A549 (cell line): ENCODE measurements at regions not wholly inside any gene's neighbourhood (a gene's known extent, or its start where the extent isn't known, plus 50 kb on each side); places are given as distances from the start of the nearest gene placed in this dataset.
"Not testable (repeated sequence)": the region's sequence is repeated elsewhere in the genome, so short reads cannot be mapped to it uniquely, and the experiment has no call there.

Source experiments
- ATAC-seq, 2 experiments: fragments of 200-7000 bp in 1 of 2; fragments of >200 bp in 1 of 2; cut with Nextera tagmentation in 1 of 2; cut with Tn5 transposase in 1 of 2; 3 replicates each; pipeline versions ENCODE4 v1.8.0 to v1.9.1; 2018 to 2020; ENCODE audit warnings: mild to moderate bottlenecking in 1 of 2, moderate library complexity in 1 of 2
- CTCF ChIA-PET: fragments of 300-600 bp; sonication (Branson Sonifier 250); formaldehyde crosslinking; extraction: SDS; loops from one replicate; lab custom pipeline; 2021; ENCODE audit warnings: antibody characterized with exemption, inconsistent platforms; lab: Yijun Ruan, JAX
- POLR2A ChIA-PET: fragments of 350-600 bp; formaldehyde crosslinking; extraction: SDS; loops from one replicate; lab custom pipeline; 2021; ENCODE audit warnings: antibody characterized with exemption, inconsistent platforms; lab: Yijun Ruan, JAX
- DNase-seq, 2 experiments: peaks; one replicate each; pipeline versions ENCODE4 v3.0.0 to v3.0.0-alpha.2; 2011 to 2016; ENCODE audit warnings: low read depth in 1 of 2, low spot score in 1 of 2
- FAIRE-seq: peaks from 2 replicates; lab custom pipeline; 2011; peaks lifted over from hg19 to GRCh38; lab: Jason Lieb, UNC
- H3K27ac ChIP-seq, 2 experiments: fragments of >200 bp; sonication (Bioruptor Twin); formaldehyde crosslinking; 3 replicates each; pipeline ENCODE4 v1.5.1; 2016 to 2017
- H3K4me1 ChIP-seq: fragments of >200 bp; sonication (Bioruptor Twin); formaldehyde crosslinking; 3 replicates; pipeline ENCODE4 v1.6.1; 2016
- H3K4me2 ChIP-seq: fragments of >200 bp; sonication (Bioruptor Twin); formaldehyde crosslinking; 3 replicates; pipeline ENCODE4 v1.6.1; 2016
- H3K4me3 ChIP-seq: fragments of >200 bp; sonication (Bioruptor Twin); formaldehyde crosslinking; 3 replicates; pipeline ENCODE4 v1.5.1; 2016
- H3K9me3 ChIP-seq: fragments of >200 bp; sonication (Bioruptor Twin); formaldehyde crosslinking; 3 replicates; pipeline ENCODE4 v1.6.1; 2016
- CEBPB ChIP-seq, 2 experiments: fragments of >200 bp in 1 of 2; sonication (Bioruptor Twin) in 1 of 2; formaldehyde crosslinking in 1 of 2; IDR thresholded peaks; 2 replicates each; pipeline ENCODE4 v1.6.1; 2012 to 2016
- HEYL ChIP-seq: fragments of 250-450 bp; sonication (Bioruptor Pico); IDR thresholded peaks from 2 replicates; pipeline ENCODE4 v1.8.0; 2021; ENCODE audit warnings: mild to moderate bottlenecking, moderate library complexity
- HOXB13 ChIP-seq: fragments of 250-450 bp; sonication (Bioruptor Pico); IDR thresholded peaks from 2 replicates; pipeline ENCODE4 v1.5.0; 2020; ENCODE audit warnings: low read depth, mild to moderate bottlenecking, moderate library complexity
- NFE2L2 ChIP-seq: fragments of 150-350 bp; conservative IDR thresholded peaks from 2 replicates; pipeline ENCODE4 v1.6.1; 2014; ENCODE audit warnings: low read length
- NPAS2 ChIP-seq: fragments of 250-450 bp; sonication (Bioruptor Pico); IDR thresholded peaks from 2 replicates; pipeline ENCODE4 v1.8.0; 2022; ENCODE audit warnings: mild to moderate bottlenecking, moderate library complexity, borderline replicate concordance
- POLR2A ChIP-seq: IDR thresholded peaks from 2 replicates; pipeline ENCODE4 v1.6.1; 2012; ENCODE audit warnings: mild to moderate bottlenecking, low read length
- POLR2AphosphoS2 ChIP-seq: conservative IDR thresholded peaks from 2 replicates; pipeline ENCODE4 v1.6.1; 2012; ENCODE audit warnings: low read length, improper control_type of control experiment, inconsistent platforms
- RAD21 ChIP-seq, 2 experiments: fragments of >200 bp in 1 of 2; sonication (Bioruptor Twin) in 1 of 2; formaldehyde crosslinking in 1 of 2; IDR thresholded peaks in 1 of 2; conservative IDR thresholded peaks in 1 of 2; 2 replicates in 1 of 2; 3 replicates in 1 of 2; pipeline ENCODE4 v1.6.1; 2012 to 2018; ENCODE audit warnings: inconsistent platforms in 1 of 2
- RFX5 ChIP-seq: fragments of 450-650 bp; IDR thresholded peaks from 2 replicates; pipeline ENCODE4 v1.7.1; 2014; ENCODE audit warnings: antibody characterized with exemption, mild to moderate bottlenecking, moderate library complexity
- SREBF2 ChIP-seq: fragments of 450-650 bp; IDR thresholded peaks from 2 replicates; pipeline ENCODE4 v1.6.1; 2014; ENCODE audit warnings: mild to moderate bottlenecking, moderate library complexity
- TFCP2L1 ChIP-seq: fragments of 250-450 bp; sonication (Bioruptor Pico); IDR thresholded peaks from 2 replicates; pipeline ENCODE4 v1.5.0; 2021; ENCODE audit warnings: mild to moderate bottlenecking
- ZNF302 ChIP-seq: fragments of 250-450 bp; sonication (Bioruptor Pico); IDR thresholded peaks from 2 replicates; pipeline ENCODE4 v1.9.0; 2021; ENCODE audit warnings: inconsistent platforms, mild to moderate bottlenecking, moderate library complexity
- WGBS: methylation state at CpG from one replicate; pipeline ENCODE4 v1.1.6; 2017; ENCODE audit errors: missing lambda C conversion rate; 5-methylcytosine and 5-hydroxymethylcytosine counted together
- TF ChIP-seq, protein P1 (sequence below): fragments of >200 bp; sonication (Bioruptor Twin); formaldehyde crosslinking; IDR thresholded peaks from 2 replicates; pipeline ENCODE4 v1.6.1; 2016
- TF ChIP-seq, protein P2 (sequence below): fragments of 200-600 bp; sonication (generic); IDR thresholded peaks from 2 replicates; pipeline ENCODE4 v1.6.1; 2016; ENCODE audit warnings: antibody characterized with exemption, mild to moderate bottlenecking, moderate library complexity
- TF ChIP-seq, protein P3 (sequence below): fragments of 150-350 bp; IDR thresholded peaks from 2 replicates; pipeline ENCODE4 v1.6.1; 2014; ENCODE audit warnings: low read depth, mild to moderate bottlenecking, low read length

DNA sequence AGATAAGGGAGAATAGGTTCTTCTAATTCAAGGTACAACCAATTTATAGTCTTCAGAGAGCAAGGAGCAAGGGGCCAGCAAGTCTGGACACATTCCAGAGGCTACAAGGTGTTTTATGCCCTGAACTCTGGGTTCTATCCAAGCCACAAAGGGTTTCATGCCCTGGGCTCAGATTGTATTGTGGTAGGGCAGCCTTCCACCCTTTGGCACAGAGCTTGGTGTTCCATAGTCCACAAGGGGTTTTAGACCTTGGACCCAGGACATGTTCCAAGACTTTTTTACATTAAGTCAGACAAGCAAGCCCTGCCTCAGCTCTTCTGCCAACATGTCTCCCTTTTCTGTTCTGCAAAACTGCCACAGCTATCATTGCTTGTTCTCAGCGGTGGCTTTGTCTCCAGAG, 90.8 kb upstream of the TMSB4Y start:
- FAIRE-seq: no peak

DNA sequence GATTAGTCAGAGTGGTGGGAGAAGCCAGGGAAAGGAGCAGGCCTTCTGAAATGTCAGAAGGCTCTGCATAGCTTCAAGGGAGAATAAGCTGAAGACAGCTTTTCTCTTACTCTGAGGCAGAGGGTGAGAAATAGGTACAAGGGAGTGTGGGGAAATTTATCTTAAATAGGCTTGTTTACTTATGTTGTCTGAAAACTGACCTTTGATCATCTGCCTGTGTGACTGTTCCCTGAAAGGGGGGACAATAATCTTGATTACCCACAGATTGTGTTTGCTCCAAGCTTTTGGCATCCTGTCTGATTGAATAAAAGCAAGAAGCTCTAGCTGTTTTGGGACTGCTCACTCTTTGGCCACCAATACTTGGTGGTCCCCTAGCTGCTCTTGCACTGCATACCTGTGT, 91.7 kb upstream of the TMSB4Y start:
- Histone ChIP-seq H3K27ac (no peak overlapping the region), H3K9me3 (no peaks in the 10 kb centered on the region), H3K4me2 (no peak overlapping the region), H3K4me3 (no peak overlapping the region), H3K4me1 (no peaks in the 10 kb centered on the region)
- ATAC-seq (no peak), DNase-seq (no peak), FAIRE-seq (no peak)
- ChIA-PET POLR2A (no interaction called here), CTCF (no interaction called here)
- TF ChIP-seq HOXB13 (CRISPR knock-in tag): no peak
- TF ChIP-seq, protein P1, sequence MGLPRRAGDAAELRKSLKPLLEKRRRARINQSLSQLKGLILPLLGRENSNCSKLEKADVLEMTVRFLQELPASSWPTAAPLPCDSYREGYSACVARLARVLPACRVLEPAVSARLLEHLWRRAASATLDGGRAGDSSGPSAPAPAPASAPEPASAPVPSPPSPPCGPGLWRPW: no peak
- no peak for TF ChIP-seq SREBF2
- TF ChIP-seq TFCP2L1 (CRISPR knock-in tag): no peak
- TF ChIP-seq ZNF302 (CRISPR knock-in tag): no peak

More for the DNA sequence above, 90.8 kb upstream of the TMSB4Y start:
- DNase-seq (no peak), ATAC-seq (no peak)
- H3K4me2 ChIP-seq: no peak overlapping the region
- no peak overlapping the region for H3K4me3 ChIP-seq
- CTCF ChIA-PET: no interaction called here
- no peaks in the 10 kb centered on the region for H3K9me3 ChIP-seq
- WGBS: 10% methylated on average over 1 of the region's 1 CpG
- no peak overlapping the region for H3K27ac ChIP-seq
- H3K4me1 ChIP-seq: no peaks in the 10 kb centered on the region
- TF ChIP-seq, protein P1: no peak
- TF ChIP-seq TFCP2L1 (CRISPR knock-in tag): no peak
- TF ChIP-seq, protein P2, sequence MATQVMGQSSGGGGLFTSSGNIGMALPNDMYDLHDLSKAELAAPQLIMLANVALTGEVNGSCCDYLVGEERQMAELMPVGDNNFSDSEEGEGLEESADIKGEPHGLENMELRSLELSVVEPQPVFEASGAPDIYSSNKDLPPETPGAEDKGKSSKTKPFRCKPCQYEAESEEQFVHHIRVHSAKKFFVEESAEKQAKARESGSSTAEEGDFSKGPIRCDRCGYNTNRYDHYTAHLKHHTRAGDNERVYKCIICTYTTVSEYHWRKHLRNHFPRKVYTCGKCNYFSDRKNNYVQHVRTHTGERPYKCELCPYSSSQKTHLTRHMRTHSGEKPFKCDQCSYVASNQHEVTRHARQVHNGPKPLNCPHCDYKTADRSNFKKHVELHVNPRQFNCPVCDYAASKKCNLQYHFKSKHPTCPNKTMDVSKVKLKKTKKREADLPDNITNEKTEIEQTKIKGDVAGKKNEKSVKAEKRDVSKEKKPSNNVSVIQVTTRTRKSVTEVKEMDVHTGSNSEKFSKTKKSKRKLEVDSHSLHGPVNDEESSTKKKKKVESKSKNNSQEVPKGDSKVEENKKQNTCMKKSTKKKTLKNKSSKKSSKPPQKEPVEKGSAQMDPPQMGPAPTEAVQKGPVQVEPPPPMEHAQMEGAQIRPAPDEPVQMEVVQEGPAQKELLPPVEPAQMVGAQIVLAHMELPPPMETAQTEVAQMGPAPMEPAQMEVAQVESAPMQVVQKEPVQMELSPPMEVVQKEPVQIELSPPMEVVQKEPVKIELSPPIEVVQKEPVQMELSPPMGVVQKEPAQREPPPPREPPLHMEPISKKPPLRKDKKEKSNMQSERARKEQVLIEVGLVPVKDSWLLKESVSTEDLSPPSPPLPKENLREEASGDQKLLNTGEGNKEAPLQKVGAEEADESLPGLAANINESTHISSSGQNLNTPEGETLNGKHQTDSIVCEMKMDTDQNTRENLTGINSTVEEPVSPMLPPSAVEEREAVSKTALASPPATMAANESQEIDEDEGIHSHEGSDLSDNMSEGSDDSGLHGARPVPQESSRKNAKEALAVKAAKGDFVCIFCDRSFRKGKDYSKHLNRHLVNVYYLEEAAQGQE: no peak
- TF ChIP-seq NPAS2 (CRISPR knock-in tag): no peak
- TF ChIP-seq RFX5: no peak
- TF ChIP-seq HEYL (CRISPR knock-in tag): no peak
- TF ChIP-seq POLR2A: no peak
- no peak for TF ChIP-seq CEBPB (IDR thresholded peaks at IDR 0.05)
- no peak for TF ChIP-seq POLR2AphosphoS2
- TF ChIP-seq RAD21 (conservative IDR thresholded peaks at IDR 0.05 in 1 of 2, IDR thresholded peaks at IDR 0.05 in 1 of 2): no peak
- no peak for TF ChIP-seq NFE2L2
- TF ChIP-seq, all 56 proteins: peak for 0
- POLR2A ChIA-PET: no interaction called here

DNA sequence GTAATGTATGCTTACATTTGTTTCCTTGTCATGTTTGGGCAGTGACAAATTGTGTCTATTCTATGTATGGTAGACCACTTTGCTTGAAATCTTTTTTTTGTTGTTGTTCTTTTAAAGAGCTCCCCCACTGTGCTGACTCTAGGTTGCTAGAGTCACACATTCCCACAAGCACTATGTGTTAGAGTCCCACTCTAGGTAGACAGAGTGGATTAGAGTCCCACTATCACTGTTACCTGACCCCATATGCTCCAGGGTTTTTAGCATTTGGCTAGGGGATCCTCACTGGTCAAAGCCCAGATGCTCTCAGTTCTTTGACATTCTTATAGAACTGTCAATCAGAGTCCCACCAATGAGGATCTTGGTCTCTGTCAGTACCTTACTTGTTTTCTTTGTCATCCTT, 111.2 kb upstream of the TMSB4Y start:
- FAIRE-seq: no peak

DNA sequence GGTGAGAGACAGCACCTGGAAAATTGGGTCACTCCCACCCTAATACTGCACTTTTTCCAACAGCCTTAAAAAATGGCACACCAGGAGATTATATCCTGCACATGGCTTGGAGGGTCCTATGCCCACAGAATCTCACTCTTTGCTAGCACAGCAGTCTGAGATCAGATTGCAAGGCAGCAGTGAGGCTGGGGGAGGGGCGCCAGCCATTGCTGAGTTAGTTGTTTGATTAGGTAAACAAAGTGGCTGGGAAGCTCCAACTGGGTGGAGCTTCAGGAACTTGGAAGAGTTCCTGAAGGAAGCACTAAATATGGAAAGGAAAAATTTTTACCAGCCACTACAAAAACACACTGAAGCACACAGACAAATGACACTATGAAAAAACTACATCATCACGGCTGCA, 91.1 kb upstream of the UTY start:
- H3K4me1 ChIP-seq, CTCF ChIA-PET, POLR2A ChIA-PET, ATAC-seq, H3K27ac ChIP-seq, H3K4me3 ChIP-seq, FAIRE-seq, H3K4me2 ChIP-seq, H3K9me3 ChIP-seq: not testable (repeated sequence)
- 0% methylated on average over 2 of the region's 2 CpGs for WGBS
- peak in 1 of 2 experiments; percentile 3 for DNase-seq

More for the DNA sequence above, 111.2 kb upstream of the TMSB4Y start:
- DNase-seq (no peak), ATAC-seq (no peak)
- TF ChIP-seq, protein P3, sequence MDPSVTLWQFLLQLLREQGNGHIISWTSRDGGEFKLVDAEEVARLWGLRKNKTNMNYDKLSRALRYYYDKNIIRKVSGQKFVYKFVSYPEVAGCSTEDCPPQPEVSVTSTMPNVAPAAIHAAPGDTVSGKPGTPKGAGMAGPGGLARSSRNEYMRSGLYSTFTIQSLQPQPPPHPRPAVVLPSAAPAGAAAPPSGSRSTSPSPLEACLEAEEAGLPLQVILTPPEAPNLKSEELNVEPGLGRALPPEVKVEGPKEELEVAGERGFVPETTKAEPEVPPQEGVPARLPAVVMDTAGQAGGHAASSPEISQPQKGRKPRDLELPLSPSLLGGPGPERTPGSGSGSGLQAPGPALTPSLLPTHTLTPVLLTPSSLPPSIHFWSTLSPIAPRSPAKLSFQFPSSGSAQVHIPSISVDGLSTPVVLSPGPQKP: no peak
- H3K4me3 ChIP-seq: no peak overlapping the region
- no peak overlapping the region for H3K27ac ChIP-seq
- no peak overlapping the region for H3K4me2 ChIP-seq
- no peaks in the 10 kb centered on the region for H3K4me1 ChIP-seq
- POLR2A ChIA-PET: no interaction called here
- no peaks in the 10 kb centered on the region for H3K9me3 ChIP-seq
- CTCF ChIA-PET: no interaction called here
